ENCODE measurements at regions not wholly inside any gene's neighbourhood (a gene's known extent, or its start where the extent isn't known, plus 50 kb on each side); places are given as distances from the start of the nearest gene placed in this dataset.
"Not testable (repeated sequence)": the region's sequence is repeated elsewhere in the genome, so short reads cannot be mapped to it uniquely, and the experiment has no call there.

GRCh38 chr6:122894791-122895190, 101.2 kb upstream of the CLVS2 start:
- Mint-ChIP-seq H3K27ac (no peak overlapping the region), H3K9me3 (ENCODE audit: low read depth) (peaks cover 2% of the 10 kb centered on the region), H3K4me1 (no peaks in the 10 kb centered on the region), H3K27me3 (no peaks in the 10 kb centered on the region), H3K36me3 (ENCODE audit: low read depth) (no peaks in the 10 kb centered on the region), H3K4me3 (no peak overlapping the region)
- POLR2A ChIA-PET = no interaction called here
- CTCF ChIA-PET = no interaction called here
- intact Hi-C loops (cut with DNase I, micrococcal nuclease) = no loop called here
- ATAC-seq = no peak
- no peak for DNase-seq

GRCh38 chr6:122902326-122902725, 93.7 kb upstream of the CLVS2 start:
- intact Hi-C loops (cut with DNase I, micrococcal nuclease) = no loop called here
- DNase-seq (no peak), ATAC-seq (no peak)
- H3K4me1 Mint-ChIP-seq = no peaks in the 10 kb centered on the region
- H3K27ac Mint-ChIP-seq = no peak overlapping the region
- no peaks in the 10 kb centered on the region for H3K9me3 Mint-ChIP-seq (ENCODE audit: low read depth)
- H3K36me3 Mint-ChIP-seq (ENCODE audit: low read depth) = no peaks in the 10 kb centered on the region
- no peak overlapping the region for H3K4me3 Mint-ChIP-seq
- ChIA-PET CTCF (no interaction called here), POLR2A (no interaction called here)
- H3K27me3 Mint-ChIP-seq = no peaks in the 10 kb centered on the region

GRCh38 chr6:122903266-122903915, 92.6 kb upstream of the CLVS2 start:
- no peaks in the 10 kb centered on the region for H3K36me3 Mint-ChIP-seq (ENCODE audit: low read depth)
- CTCF ChIA-PET = no interaction called here
- intact Hi-C loops (cut with DNase I, micrococcal nuclease) = no loop called here
- H3K27me3 Mint-ChIP-seq = no peaks in the 10 kb centered on the region
- ATAC-seq (no peak), DNase-seq (no peak)
- H3K27ac Mint-ChIP-seq = no peak overlapping the region
- no peaks in the 10 kb centered on the region for H3K9me3 Mint-ChIP-seq (ENCODE audit: low read depth)
- no peaks in the 10 kb centered on the region for H3K4me1 Mint-ChIP-seq
- POLR2A ChIA-PET = no interaction called here
- H3K4me3 Mint-ChIP-seq = no peak overlapping the region

GRCh38 chr6:122904166-122904565, 91.9 kb upstream of the CLVS2 start:
- ATAC-seq (no peak), DNase-seq (no peak)
- Mint-ChIP-seq H3K27me3 (no peaks in the 10 kb centered on the region), H3K4me3 (no peak overlapping the region), H3K4me1 (no peaks in the 10 kb centered on the region), H3K9me3 (ENCODE audit: low read depth) (peaks cover 2% of the 10 kb centered on the region), H3K36me3 (ENCODE audit: low read depth) (no peaks in the 10 kb centered on the region), H3K27ac (no peak overlapping the region)
- ChIA-PET CTCF (no interaction called here), POLR2A (no interaction called here)
- intact Hi-C loops (cut with DNase I, micrococcal nuclease) = no loop called here

- ChIA-PET CTCF (no interaction called here), POLR2A (no interaction called here)
- H3K36me3 Mint-ChIP-seq (ENCODE audit: low read depth) = no peaks in the 10 kb centered on the region
- H3K27ac Mint-ChIP-seq = no peak overlapping the region
- ATAC-seq (no peak), DNase-seq (no peak)
- H3K4me1 Mint-ChIP-seq = no peaks in the 10 kb centered on the region
- peaks cover 28% of the 10 kb centered on the region for H3K9me3 Mint-ChIP-seq (ENCODE audit: low read depth)
- H3K4me3 Mint-ChIP-seq = no peak overlapping the region
- H3K27me3 Mint-ChIP-seq = peaks cover 1% of the 10 kb centered on the region
- intact Hi-C loops (cut with DNase I, micrococcal nuclease) = no loop called here
Observed at GRCh38 chr6:122913558-122913957, 82.5 kb upstream of the CLVS2 start.

- Mint-ChIP-seq H3K27me3 (peaks cover 1% of the 10 kb centered on the region), H3K36me3 (ENCODE audit: low read depth) (no peaks in the 10 kb centered on the region), H3K27ac (no peak overlapping the region), H3K4me3 (no peak overlapping the region), H3K4me1 (no peaks in the 10 kb centered on the region), H3K9me3 (ENCODE audit: low read depth) (peaks cover 26% of the 10 kb centered on the region)
- ChIA-PET CTCF (no interaction called here), POLR2A (no interaction called here)
- ATAC-seq (no peak), DNase-seq (no peak)
- intact Hi-C loops (cut with DNase I, micrococcal nuclease) = no loop called here
Observed at GRCh38 chr6:122918714-122919113, 77.3 kb upstream of the CLVS2 start.

- intact Hi-C loops (cut with DNase I, micrococcal nuclease) = no loop called here
- Mint-ChIP-seq H3K4me1 (no peaks in the 10 kb centered on the region), H3K9me3 (ENCODE audit: low read depth) (peaks cover 2% of the 10 kb centered on the region), H3K4me3 (no peak overlapping the region), H3K27me3 (no peaks in the 10 kb centered on the region), H3K27ac (no peak overlapping the region), H3K36me3 (ENCODE audit: low read depth) (no peaks in the 10 kb centered on the region)
- ChIA-PET CTCF (no interaction called here), POLR2A (no interaction called here)
- DNase-seq (no peak), ATAC-seq (no peak)
Observed at GRCh38 chr6:122930252-122931180, 65.5 kb upstream of the CLVS2 start.

GRCh38 chr6:122931916-122932315, 64.1 kb upstream of the CLVS2 start:
- Mint-ChIP-seq H3K9me3 (ENCODE audit: low read depth) (peaks cover 2% of the 10 kb centered on the region), H3K4me3 (no peak overlapping the region), H3K4me1 (no peaks in the 10 kb centered on the region), H3K36me3 (ENCODE audit: low read depth) (no peaks in the 10 kb centered on the region), H3K27me3 (no peaks in the 10 kb centered on the region), H3K27ac (no peak overlapping the region)
- intact Hi-C loops (cut with DNase I, micrococcal nuclease) = no loop called here
- ATAC-seq (no peak), DNase-seq (no peak)
- ChIA-PET POLR2A (no interaction called here), CTCF (no interaction called here)

GRCh38 chr6:122944936-122945335, 51.1 kb upstream of the CLVS2 start:
- H3K27me3 Mint-ChIP-seq; H3K36me3 Mint-ChIP-seq (ENCODE audit: low read depth); DNase-seq; POLR2A ChIA-PET; H3K27ac Mint-ChIP-seq; H3K9me3 Mint-ChIP-seq (ENCODE audit: low read depth); H3K4me3 Mint-ChIP-seq; CTCF ChIA-PET; H3K4me1 Mint-ChIP-seq; ATAC-seq: not testable (repeated sequence)
- intact Hi-C loops (cut with DNase I, micrococcal nuclease) = loop anchor here in 1 of 2 experiments (5.0 kb wide), 1 partner anchor 372 kb away; no protein-coding TSS in a partner anchor

Measured in activated CD4-positive, alpha-beta T cell treated with anti-CD3 and anti-CD28 coated beads for 36 hours (primary cell).